GM23338 (cell line): ENCODE measurements at regions not wholly inside any gene's neighbourhood (a gene's known extent, or its start where the extent isn't known, plus 50 kb on each side); places are given as distances from the start of the nearest gene placed in this dataset.

Experiments
- CREB1 ChIP-seq: fragments of 250-450 bp; sonication (Bioruptor Pico); IDR thresholded peaks from 2 replicates; pipeline ENCODE4 v1.5.0; 2020; ENCODE audit warnings: low read depth, mild to moderate bottlenecking, moderate library complexity
- EZH2 ChIP-seq: fragments of 200-600 bp; sonication (generic); IDR thresholded peaks from one replicate; pipeline ENCODE4 v1.8.0; 2017; ENCODE audit warnings: antibody characterized with exemption, mild to moderate bottlenecking, low read depth; ENCODE audit not compliant: unreplicated experiment
- EZH2phosphoT487 ChIP-seq: fragments of 200-600 bp; sonication (generic); IDR thresholded peaks from one replicate; pipeline ENCODE4 v1.8.1; 2018; ENCODE audit warnings: antibody characterized with exemption; ENCODE audit not compliant: unreplicated experiment
- POLR2AphosphoS5 ChIP-seq: IDR thresholded peaks from 2 replicates; pipeline ENCODE4 v1.6.1; 2016; ENCODE audit warnings: antibody characterized with exemption, low read depth
- STAT1 ChIP-seq: IDR thresholded peaks from one replicate; pipeline ENCODE4 v1.6.1; 2016; ENCODE audit warnings: antibody characterized with exemption; ENCODE audit not compliant: unreplicated experiment
- ZNF114 ChIP-seq: fragments of 250-450 bp; sonication (Bioruptor Pico); IDR thresholded peaks from 2 replicates; pipeline ENCODE4 v1.5.0; 2020; ENCODE audit warnings: mild to moderate bottlenecking, moderate library complexity
- ZNF331 ChIP-seq: fragments of 250-450 bp; sonication (Bioruptor Pico); IDR thresholded peaks from 2 replicates; pipeline ENCODE4 v1.5.0; 2020; ENCODE audit warnings: low read depth, mild to moderate bottlenecking, moderate library complexity
- TF ChIP-seq, protein P1 (sequence below), 2 experiments: fragments of 200-600 bp in 1 of 2; sonication (generic) in 1 of 2; conservative IDR thresholded peaks; 2 replicates each; pipeline versions ENCODE4 v1.5.1 to v1.6.1; 2016 to 2017; ENCODE audit warnings: antibody characterized with exemption in 2 of 2, low read depth in 2 of 2, mild to moderate bottlenecking in 2 of 2, moderate library complexity in 1 of 2
- TF ChIP-seq, protein P2 (sequence below): IDR thresholded peaks from one replicate; pipeline ENCODE4 v1.6.1; 2018; ENCODE audit warnings: antibody characterized with exemption; ENCODE audit not compliant: unreplicated experiment
- TF ChIP-seq, protein P3 (sequence below): IDR thresholded peaks from 2 replicates; pipeline ENCODE4 v1.6.1; 2016; ENCODE audit warnings: antibody characterized with exemption

DNA sequence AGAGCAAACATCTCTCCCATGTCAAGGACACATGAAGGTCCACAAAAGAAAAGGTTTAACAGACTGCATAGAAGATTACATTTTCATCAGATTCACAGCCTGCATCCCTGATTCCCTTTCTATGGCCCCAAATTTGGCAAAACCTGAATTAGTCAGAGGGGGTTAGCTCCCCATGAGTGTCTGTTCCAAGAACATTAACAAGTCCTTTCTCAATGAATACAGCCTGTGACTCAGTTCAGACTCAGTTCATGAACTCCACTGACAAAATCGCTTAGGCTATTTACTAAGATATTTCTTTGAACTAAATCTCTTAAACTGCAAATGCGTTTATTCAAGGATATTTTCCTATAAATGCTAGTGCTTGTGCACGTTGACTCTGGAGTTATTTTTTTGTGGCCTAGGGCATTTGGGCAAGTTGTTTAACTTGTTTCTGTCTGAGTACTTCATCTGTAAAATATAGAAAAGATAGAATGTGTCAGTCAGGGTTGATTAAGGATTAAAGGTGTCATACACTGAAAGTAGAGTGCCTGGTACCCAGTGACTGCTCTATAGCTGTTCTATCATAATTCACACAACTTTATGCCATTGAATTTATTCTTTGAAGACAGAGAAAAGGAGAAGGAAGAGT is 422.6 kb downstream of the HTR1B start:
- TF ChIP-seq, protein P1, sequence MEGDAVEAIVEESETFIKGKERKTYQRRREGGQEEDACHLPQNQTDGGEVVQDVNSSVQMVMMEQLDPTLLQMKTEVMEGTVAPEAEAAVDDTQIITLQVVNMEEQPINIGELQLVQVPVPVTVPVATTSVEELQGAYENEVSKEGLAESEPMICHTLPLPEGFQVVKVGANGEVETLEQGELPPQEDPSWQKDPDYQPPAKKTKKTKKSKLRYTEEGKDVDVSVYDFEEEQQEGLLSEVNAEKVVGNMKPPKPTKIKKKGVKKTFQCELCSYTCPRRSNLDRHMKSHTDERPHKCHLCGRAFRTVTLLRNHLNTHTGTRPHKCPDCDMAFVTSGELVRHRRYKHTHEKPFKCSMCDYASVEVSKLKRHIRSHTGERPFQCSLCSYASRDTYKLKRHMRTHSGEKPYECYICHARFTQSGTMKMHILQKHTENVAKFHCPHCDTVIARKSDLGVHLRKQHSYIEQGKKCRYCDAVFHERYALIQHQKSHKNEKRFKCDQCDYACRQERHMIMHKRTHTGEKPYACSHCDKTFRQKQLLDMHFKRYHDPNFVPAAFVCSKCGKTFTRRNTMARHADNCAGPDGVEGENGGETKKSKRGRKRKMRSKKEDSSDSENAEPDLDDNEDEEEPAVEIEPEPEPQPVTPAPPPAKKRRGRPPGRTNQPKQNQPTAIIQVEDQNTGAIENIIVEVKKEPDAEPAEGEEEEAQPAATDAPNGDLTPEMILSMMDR (conservative IDR thresholded peaks at IDR 0.05; ENCODE audit: low read depth in 2 of 2), result no peak
- TF ChIP-seq EZH2 (no peak), POLR2AphosphoS5 (no peak), EZH2phosphoT487 (no peak), STAT1 (no peak), ZNF331 (CRISPR knock-in tag) (no peak), CREB1 (CRISPR knock-in tag) (no peak), ZNF114 (CRISPR knock-in tag) (no peak)
- TF ChIP-seq, protein P2, sequence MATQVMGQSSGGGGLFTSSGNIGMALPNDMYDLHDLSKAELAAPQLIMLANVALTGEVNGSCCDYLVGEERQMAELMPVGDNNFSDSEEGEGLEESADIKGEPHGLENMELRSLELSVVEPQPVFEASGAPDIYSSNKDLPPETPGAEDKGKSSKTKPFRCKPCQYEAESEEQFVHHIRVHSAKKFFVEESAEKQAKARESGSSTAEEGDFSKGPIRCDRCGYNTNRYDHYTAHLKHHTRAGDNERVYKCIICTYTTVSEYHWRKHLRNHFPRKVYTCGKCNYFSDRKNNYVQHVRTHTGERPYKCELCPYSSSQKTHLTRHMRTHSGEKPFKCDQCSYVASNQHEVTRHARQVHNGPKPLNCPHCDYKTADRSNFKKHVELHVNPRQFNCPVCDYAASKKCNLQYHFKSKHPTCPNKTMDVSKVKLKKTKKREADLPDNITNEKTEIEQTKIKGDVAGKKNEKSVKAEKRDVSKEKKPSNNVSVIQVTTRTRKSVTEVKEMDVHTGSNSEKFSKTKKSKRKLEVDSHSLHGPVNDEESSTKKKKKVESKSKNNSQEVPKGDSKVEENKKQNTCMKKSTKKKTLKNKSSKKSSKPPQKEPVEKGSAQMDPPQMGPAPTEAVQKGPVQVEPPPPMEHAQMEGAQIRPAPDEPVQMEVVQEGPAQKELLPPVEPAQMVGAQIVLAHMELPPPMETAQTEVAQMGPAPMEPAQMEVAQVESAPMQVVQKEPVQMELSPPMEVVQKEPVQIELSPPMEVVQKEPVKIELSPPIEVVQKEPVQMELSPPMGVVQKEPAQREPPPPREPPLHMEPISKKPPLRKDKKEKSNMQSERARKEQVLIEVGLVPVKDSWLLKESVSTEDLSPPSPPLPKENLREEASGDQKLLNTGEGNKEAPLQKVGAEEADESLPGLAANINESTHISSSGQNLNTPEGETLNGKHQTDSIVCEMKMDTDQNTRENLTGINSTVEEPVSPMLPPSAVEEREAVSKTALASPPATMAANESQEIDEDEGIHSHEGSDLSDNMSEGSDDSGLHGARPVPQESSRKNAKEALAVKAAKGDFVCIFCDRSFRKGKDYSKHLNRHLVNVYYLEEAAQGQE, result no peak
- TF ChIP-seq, protein P3, sequence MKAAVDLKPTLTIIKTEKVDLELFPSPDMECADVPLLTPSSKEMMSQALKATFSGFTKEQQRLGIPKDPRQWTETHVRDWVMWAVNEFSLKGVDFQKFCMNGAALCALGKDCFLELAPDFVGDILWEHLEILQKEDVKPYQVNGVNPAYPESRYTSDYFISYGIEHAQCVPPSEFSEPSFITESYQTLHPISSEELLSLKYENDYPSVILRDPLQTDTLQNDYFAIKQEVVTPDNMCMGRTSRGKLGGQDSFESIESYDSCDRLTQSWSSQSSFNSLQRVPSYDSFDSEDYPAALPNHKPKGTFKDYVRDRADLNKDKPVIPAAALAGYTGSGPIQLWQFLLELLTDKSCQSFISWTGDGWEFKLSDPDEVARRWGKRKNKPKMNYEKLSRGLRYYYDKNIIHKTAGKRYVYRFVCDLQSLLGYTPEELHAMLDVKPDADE, result no peak
